ENCODE measurements at regions not wholly inside any gene's neighbourhood (a gene's known extent, or its start where the extent isn't known, plus 50 kb on each side); places are given as distances from the start of the nearest gene placed in this dataset.
"Not testable (repeated sequence)": the region's sequence is repeated elsewhere in the genome, so short reads cannot be mapped to it uniquely, and the experiment has no call there.

DNA sequence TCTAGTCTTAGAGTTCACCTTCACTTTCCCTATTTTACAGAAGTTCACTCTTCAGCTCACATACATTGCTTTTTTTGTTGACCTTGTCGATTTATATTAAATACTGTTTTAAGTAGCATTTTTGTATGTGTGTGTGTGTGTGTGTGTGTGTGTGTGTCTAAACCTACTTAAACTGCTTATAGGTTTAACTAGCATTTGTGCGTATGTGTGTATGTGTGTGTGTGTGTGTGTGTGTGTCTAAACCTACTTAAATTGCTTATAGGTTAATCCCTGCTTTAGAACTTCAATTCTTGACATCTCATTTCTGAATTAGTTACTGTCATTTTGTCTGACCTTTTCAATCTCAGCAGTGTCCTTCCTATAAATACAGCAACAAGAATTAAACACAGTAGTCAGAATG is 254.8 kb upstream of the EPHA3 start:
- TF ChIP-seq CTCF (IDR thresholded peaks at IDR 0.05) (no peak), POLR2A (IDR thresholded peaks at IDR 0.05) (no peak)
- Histone ChIP-seq H3K36me3 (peaks cover 0 to 4% of the 10 kb centered on the region in 2 donors), H3K9me3 (no peaks in the 10 kb centered on the region), H3K27ac (no peak overlapping the region), H3K27me3 (no peaks in the 10 kb centered on the region), H3K4me1 (no peaks in the 10 kb centered on the region), H3K4me3 (no peak overlapping the region)
- DNase-seq = no peak
- intact Hi-C loops (cut with DNase I; ENCODE audit: low total_unique reads) = no loop called here

DNA sequence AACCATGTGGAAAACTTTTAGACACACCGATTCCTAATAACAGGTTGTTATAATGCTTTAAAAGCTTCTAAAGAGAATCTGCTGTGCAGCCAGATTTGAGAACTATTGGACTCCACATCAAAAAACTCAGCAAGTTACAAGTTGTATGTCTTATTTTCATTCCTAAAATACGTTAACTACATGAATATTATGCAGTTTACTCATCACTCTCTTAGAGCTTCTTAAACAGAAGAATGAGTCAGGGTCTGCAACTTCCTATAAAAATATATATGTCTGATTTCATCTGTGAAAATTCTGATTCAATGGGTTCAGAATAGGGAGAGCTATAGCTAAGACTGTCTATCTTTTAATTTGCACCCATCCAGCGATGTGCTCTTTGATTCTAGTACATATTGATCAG is 244.2 kb upstream of the EPHA3 start:
- intact Hi-C loops (cut with DNase I; ENCODE audit: low total_unique reads) = no loop called here
- no peak overlapping the region for H3K4me3 ChIP-seq
- no peaks in the 10 kb centered on the region for H3K27me3 ChIP-seq
- no peak for TF ChIP-seq CTCF (IDR thresholded peaks at IDR 0.05)
- no peaks in the 10 kb centered on the region for H3K4me1 ChIP-seq
- no peak overlapping the region for H3K27ac ChIP-seq
- H3K9me3 ChIP-seq = no peaks in the 10 kb centered on the region
- no peaks in the 10 kb centered on the region for H3K36me3 ChIP-seq
- DNase-seq = no peak

GRCh38 chr3:88876724-88877123 is 230.7 kb upstream of the EPHA3 start:
- Histone ChIP-seq H3K27ac (no peak overlapping the region), H3K27me3 (no peaks in the 10 kb centered on the region), H3K4me3 (no peak overlapping the region), H3K9me3 (no peaks in the 10 kb centered on the region), H3K4me1 (no peaks in the 10 kb centered on the region), H3K36me3 (no peaks in the 10 kb centered on the region)
- no peak for DNase-seq
- intact Hi-C loops (cut with DNase I; ENCODE audit: low total_unique reads) = no loop called here
- TF ChIP-seq POLR2A (IDR thresholded peaks at IDR 0.05) (no peak), CTCF (IDR thresholded peaks at IDR 0.05) (no peak)

DNA sequence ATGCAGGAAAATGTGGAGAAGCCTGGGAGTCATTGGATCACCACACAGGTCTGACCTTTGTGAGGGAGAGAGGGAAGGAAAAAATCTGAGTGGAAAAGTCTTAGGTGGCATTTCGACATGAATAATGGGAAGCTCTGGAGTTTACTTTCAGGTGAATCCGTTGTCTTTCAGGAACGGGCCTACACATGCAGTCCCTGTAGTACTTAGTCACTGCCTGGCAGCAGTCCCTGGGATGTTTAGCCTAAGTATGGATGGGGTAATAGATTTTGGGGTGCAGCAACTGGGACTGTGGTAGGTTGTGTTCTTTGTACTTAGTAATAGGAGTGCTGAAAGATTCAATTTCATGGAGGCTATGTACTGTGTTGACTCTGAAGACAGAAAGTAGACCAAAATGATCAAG is 227.5 kb upstream of the EPHA3 start:
- TF ChIP-seq POLR2A (IDR thresholded peaks at IDR 0.05) = no peak
- TF ChIP-seq CTCF (IDR thresholded peaks at IDR 0.05) = no peak
- Histone ChIP-seq H3K9me3 (no peaks in the 10 kb centered on the region), H3K4me1 (no peaks in the 10 kb centered on the region), H3K4me3 (no peak overlapping the region), H3K36me3 (no peaks in the 10 kb centered on the region), H3K27me3 (no peaks in the 10 kb centered on the region), H3K27ac (no peak overlapping the region)
- no peak for DNase-seq
- intact Hi-C loops (cut with DNase I; ENCODE audit: low total_unique reads) = no loop called here

DNA sequence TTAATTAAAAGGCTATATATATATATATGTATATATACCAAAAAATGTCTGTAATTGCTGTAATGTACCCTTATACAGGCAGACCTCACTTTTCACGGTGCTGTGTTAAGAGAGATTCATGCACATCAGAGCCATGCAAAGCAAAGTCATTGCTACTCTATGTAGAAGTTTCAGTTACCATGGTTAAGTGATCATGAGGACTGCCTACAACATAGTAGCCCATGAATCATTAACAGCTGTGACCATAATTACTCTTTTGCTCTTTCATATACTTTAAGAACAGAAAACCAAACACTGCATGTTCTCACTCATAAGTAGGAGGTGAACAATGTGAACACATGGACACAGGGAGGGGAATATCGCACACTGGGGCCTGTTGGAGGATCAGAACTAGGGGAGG is 225.3 kb upstream of the EPHA3 start:
- Histone ChIP-seq H3K27me3 (no peaks in the 10 kb centered on the region), H3K4me1 (no peaks in the 10 kb centered on the region), H3K27ac (no peak overlapping the region), H3K36me3 (no peaks in the 10 kb centered on the region), H3K4me3 (no peak overlapping the region), H3K9me3 (no peaks in the 10 kb centered on the region)
- intact Hi-C loops (cut with DNase I; ENCODE audit: low total_unique reads) = no loop called here
- no peak for DNase-seq
- TF ChIP-seq CTCF (IDR thresholded peaks at IDR 0.05) (no peak), POLR2A (IDR thresholded peaks at IDR 0.05) (no peak)

DNA sequence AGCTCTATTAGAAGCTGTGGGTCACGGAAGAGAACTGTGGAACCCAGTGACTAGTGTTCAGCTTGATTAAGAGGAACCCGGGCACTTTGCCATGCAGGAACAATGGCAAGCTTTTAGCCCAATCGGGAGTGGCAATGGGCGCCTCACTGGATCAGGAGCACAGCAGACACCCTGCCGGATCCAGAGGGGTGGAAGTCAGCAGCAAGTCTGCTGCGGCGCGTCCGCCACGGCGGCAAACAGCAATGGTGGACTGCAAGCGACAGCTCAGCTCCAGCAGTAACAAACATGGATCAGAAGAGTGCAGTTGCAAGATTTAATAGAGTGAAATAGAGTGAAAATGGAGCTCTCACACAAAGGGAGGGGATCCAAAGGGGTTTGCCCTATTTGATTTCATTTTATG is 220.8 kb upstream of the EPHA3 start:
- H3K27me3 ChIP-seq; H3K4me1 ChIP-seq; H3K27ac ChIP-seq; H3K36me3 ChIP-seq; intact Hi-C loops (cut with DNase I; ENCODE audit: low total_unique reads); H3K4me3 ChIP-seq; H3K9me3 ChIP-seq; DNase-seq: not testable (repeated sequence)

All from uterus (tissue), 3 donors.